HG02852 (cell line): ENCODE measurements at regions not wholly inside any gene's neighbourhood (a gene's known extent, or its start where the extent isn't known, plus 50 kb on each side); places are given as distances from the start of the nearest gene placed in this dataset.

Source experiments
- ATAC-seq: cut with Tn5 transposase; IDR thresholded peaks from one replicate; pipeline ENCODE4 v1.9.1; 2021; ENCODE audit warnings: mild to moderate bottlenecking, moderate library complexity; ENCODE audit not compliant: unreplicated experiment

DNA sequence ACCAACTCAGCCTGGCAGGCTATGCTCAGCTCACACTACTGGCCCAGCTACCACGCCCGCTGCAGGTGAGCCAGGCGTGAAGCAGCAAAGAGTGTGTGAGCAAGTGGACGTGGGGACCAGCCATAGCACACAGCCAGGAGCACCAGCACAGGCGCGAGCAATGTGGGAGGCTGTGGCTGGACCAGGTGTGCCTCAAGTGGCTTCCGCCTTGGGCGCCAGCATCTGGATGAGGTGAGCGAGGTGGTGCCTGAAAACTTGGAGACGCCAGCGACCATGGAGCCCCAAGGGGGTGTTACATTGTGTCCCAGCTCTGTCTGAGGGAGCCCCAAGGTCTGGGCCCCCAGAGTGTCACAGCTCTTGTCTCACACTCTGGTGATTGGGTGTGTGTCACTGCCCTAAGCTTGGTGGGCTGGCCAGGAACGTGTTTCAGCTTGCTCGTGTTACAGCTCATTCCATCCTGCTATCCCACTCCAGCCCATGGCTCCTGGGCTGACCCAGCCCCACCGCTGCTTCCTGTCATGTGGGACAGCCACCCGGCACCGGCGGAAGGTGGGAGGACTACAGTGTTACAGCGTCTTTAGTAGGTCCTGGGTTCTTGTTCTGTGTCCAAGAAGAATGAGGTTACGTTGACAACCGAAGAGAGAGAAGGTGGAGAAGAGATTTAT lies 508.0 kb upstream of the MMS22L start:
- no peak for ATAC-seq

DNA sequence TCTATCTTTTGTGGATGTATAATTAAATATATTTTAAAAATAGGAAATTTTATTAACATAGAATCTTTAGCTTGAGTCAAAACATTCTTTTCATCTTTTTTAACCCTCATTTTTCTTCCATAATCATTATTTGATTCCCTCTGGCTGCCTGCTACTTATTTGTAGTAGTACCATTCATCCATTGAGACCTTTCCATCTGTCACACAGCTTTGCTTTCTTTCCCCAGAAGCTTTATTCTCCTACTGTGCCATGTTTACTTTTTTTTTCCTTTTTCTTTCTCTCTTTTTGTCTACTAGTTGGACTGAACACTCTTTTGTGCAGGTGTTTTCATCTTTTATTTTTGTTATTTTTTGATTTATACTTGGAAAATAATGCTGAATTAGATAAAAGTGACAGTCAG lies 522.6 kb upstream of the MMS22L start:
- no peak for ATAC-seq

- ATAC-seq, result no peak
Observed at GRCh38 chr6:97812940-97813339, 529.9 kb upstream of the MMS22L start.

DNA sequence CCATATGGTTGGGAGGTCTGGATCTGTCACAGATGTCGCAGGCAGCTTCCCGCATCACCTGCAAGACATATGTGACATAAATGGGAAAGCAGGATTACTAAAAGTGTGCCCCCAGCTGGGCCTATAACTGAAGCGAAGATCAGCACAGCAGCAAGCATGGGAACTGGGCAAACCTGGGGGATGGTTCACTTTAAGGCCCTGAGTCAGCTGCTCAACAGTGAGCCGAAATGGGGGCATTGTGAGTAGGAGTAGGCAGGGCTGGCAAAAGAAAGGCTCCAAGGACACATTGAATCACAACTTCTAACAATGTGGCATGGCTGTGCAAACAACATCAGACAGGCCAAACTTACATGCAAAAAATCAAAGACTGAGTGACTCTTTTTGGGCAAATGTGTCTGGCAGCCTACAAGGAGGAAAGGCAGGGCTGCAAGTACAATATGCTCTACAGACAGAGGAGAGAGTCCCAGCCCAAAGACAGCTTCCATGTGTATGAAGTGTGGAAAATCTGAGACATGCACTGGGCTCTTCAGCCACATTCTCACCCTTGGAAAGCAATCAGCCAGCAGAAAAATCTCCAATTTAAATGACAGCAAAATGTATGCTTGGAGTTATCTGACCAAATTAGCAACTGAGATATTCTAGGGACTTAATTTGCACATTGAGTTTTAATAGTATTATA lies 531.0 kb upstream of the MMS22L start:
- ATAC-seq, result no peak

GRCh38 chr6:97815301-97815812 lies 532.3 kb upstream of the MMS22L start:
- ATAC-seq, result no peak

- ATAC-seq, result no peak
Observed at GRCh38 chr6:97816526-97816925, 533.5 kb upstream of the MMS22L start.

- no peak for ATAC-seq
Observed at GRCh38 chr6:97819710-97820109, 536.7 kb upstream of the MMS22L start.

- no peak for ATAC-seq
Observed at GRCh38 chr6:97820400-97820799, 537.4 kb upstream of the MMS22L start.

DNA sequence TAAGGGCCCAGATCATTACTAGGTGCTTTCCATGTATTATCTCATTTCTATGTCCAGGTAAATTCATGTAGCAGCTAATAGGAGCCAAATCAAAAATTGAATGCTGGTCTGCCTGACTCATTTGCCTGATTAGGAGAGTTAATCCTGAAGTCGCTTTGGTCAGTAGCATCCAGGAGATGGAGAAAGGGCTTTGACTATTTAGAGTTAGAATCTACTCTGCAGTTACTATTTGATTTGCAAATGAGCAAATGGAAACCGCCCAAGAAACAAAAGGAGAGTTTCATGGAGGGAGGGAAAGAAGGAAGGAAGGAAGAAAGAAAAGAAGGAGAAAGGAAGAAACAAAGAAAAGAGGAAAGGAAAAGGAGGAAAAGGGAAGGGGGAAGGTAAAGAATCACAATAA lies 539.6 kb upstream of the MMS22L start:
- ATAC-seq, result no peak

GRCh38 chr6:97841763-97842162 lies 558.7 kb upstream of the MMS22L start:
- ATAC-seq, result no peak

GRCh38 chr6:97842521-97842920 lies 559.5 kb upstream of the MMS22L start:
- ATAC-seq, result no peak

DNA sequence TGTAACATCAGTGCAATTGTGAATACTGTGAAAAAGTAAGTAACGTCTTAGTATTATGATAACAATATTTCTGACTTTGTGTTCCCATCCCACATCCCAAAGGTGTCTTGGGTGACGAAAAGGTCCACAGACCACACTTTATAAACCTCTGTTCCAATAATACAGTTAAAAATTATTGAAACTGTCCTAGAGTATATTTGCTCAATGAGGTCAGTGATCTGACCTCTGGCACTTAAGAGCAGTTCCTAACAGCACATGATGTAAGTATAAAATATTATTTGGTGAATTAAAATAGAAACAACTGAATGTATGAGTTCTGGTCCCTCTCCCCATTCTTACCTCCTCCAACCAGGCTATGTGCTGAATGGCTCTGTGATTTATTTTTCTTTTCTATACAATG lies 566.4 kb upstream of the MMS22L start:
- ATAC-seq, result no peak

- ATAC-seq, result no peak
Observed at GRCh38 chr6:97850458-97851212, 567.6 kb upstream of the MMS22L start.

- ATAC-seq, result no peak
Observed at GRCh38 chr6:97863697-97864096, 580.7 kb upstream of the MMS22L start.

GRCh38 chr6:97864366-97864765 lies 581.4 kb upstream of the MMS22L start:
- ATAC-seq, result no peak

DNA sequence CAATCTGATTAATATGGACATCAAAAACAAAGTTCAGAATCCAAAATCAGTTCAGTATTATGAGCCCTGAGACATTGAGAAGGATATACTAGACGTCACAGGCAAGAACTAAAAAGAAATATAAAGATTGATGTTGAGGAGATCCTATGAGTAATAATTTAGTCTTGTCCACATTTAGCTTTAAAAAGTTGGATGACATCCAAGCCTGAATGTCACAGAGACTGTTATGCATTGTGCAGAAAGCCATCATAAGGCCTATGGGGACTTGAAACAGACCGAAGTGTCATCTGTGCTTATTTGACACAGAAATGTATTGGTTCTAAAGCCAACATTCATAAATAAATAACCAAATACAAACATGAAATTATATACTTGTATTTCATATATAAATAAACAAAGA lies 581.8 kb upstream of the MMS22L start:
- ATAC-seq, result no peak

GRCh38 chr6:97865612-97866011 lies 582.6 kb upstream of the MMS22L start:
- ATAC-seq, result no peak

DNA sequence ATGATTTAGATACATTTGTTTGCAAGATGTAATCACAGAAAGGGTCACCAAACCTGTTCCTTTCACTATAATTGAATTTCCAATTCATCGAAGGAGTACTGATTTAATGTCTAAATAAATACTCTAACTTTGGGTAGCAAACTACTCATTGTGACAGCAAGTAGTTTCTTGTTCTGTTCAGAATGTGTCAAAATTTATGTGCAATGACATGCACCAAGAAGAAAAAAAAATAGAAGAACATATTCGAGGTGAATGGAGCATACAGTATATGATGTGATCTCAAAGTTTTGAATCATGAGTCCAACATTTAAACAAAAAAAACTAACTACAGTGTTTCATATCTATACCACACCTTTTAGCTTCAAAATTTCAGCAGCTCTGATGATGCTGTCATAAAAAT lies 583.6 kb upstream of the MMS22L start:
- no peak for ATAC-seq

GRCh38 chr6:97867177-97867576 lies 584.2 kb upstream of the MMS22L start:
- no peak for ATAC-seq

- ATAC-seq, result no peak
Observed at GRCh38 chr6:97870273-97870672, 587.3 kb upstream of the MMS22L start.

- ATAC-seq, result no peak
Observed at GRCh38 chr6:97876711-97877110, 593.7 kb upstream of the MMS22L start.

DNA sequence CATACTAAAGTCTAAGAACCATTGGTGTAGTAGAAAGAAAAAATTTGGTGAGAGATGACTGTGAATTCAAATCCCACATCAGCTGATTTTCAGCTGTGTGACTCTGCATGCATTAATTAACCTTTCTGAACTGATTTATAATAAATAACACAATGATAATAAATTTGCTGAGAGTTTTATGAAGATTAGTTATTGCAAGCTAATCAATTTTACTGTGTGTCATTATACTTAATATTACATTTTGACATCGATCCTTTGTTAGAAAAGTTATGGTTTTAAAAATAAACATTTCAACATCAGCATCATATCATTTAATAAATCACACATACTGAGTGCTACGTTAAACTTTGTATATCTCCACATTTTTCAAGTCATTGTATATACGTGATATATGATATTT lies 599.7 kb upstream of the MMS22L start:
- no peak for ATAC-seq
